Middle frontal gyrus (tissue), 1 donor: ENCODE measurements at regions not wholly inside any gene's neighbourhood (a gene's known extent, or its start where the extent isn't known, plus 50 kb on each side); places are given as distances from the start of the nearest gene placed in this dataset.
"Not testable (repeated sequence)": the region's sequence is repeated elsewhere in the genome, so short reads cannot be mapped to it uniquely, and the experiment has no call there.

Source experiments
- DNase-seq: peaks from one replicate; pipeline ENCODE4 v3.0.0-alpha.2; 2015; ENCODE audit warnings: low spot score; ENCODE audit errors: extremely low spot score

DNA sequence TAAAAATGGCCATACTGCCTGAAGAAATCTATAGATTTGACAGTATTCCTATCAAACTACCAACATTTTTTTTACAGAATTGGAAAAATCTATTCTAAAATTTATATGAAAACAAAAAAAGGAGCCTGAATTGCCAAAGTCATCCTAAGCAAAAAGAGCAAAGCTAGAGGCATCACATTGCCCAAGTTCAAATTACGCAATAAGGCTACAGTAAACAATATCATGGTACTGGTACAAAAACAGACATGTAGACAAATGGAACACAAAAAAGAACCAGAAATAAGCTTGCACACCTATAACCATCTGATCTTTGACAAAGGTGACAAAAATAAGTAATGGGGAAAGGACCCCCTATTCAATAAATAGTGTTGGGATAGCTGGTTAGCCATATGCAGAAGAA lies 50.2 kb upstream of the THSD7B start:
- no peak for DNase-seq

- DNase-seq, result no peak
These were observed 50.8 kb upstream of the THSD7B start for GRCh38 chr2:136714452-136714951.

- DNase-seq, result no peak
These were observed 51.6 kb upstream of the THSD7B start for GRCh38 chr2:136713739-136714138.

DNA sequence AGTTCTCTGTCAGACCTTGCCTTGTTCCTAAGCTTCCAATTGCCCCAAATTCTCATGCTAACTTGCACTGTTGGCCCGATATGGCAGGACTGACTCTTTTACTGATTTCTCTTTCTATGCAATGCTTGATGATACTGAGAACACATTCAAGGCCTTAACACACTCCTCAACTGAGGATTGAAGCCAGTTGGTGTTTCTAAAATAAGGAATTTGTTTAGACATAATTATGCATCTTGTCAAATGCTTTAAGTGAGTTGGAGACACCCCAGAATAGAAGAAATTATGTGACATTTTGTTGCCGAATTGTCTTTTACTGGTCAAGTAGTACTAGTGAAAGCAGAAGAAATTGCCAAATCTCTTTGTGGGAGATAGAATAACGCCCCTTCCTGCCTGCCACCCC lies 60.0 kb upstream of the THSD7B start:
- no peak for DNase-seq

GRCh38 chr2:136703214-136703613 lies 62.1 kb upstream of the THSD7B start:
- DNase-seq, result no peak

DNA sequence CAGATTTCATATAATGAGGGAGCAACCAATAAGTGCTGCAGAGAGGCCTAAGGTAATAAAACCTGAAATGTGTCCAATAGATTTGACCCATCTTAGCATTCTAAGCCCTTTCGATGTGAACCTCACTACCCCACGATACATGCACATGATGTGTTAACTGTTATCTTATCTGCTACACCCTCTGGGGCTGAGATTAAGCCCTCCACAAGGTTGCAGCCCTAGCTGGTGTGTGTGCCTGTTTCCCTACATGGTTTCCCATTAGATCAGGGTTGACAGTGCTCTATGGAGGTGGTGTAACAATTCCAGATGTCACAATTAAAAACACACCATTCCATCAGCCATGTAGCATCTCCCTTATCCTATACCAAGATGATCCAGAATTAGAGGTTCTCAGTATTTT lies 68.9 kb upstream of the THSD7B start:
- no peak for DNase-seq

DNA sequence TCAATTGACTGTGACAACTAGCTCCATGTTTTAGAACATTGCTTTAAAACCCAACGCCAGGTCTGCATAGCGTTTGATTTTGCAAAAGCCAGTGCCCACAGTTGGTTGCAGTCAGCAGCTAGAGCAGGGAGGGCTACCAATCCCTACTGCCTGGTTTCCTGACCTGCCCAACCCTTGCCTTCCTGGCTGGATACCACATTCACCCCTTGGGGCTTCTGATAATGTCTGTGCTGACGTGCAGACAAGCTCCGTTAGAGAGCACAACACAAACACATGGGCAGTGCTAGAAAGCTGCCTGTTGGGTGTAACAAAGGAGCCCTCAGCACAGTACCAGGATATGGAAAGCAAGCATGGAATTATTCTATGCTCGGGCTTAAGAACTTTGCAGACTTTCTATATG lies 71.4 kb upstream of the THSD7B start:
- DNase-seq, result no peak

- not testable (repeated sequence) for DNase-seq
These were observed 85.3 kb upstream of the THSD7B start for GRCh38 chr2:136680079-136680478.

DNA sequence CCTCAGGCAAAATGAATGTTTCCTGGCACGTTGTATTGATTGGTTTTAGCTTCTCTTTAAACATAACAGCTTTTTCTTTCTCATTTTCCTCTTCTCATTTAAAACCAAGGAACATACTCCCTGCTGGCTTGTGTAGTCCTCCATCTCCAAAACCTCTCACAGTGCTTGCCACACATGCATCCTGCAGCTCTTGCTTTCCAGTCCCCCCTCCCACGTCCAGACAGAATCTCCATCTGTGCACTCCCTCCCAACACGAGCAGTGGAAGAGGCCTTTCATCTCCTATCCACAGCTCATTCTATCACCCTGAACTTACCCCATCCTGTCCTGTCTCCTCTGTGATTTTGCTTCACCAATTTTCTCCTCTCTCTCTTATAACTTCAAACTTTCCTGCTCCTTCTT lies 99.6 kb upstream of the THSD7B start:
- peak; percentile 15 for DNase-seq

- no peak for DNase-seq
These were observed 100.5 kb upstream of the THSD7B start for GRCh38 chr2:136664713-136665405.

- no peak for DNase-seq
These were observed 107.1 kb upstream of the THSD7B start for GRCh38 chr2:136658201-136658600.

- DNase-seq, result no peak
These were observed 111.5 kb upstream of the THSD7B start for GRCh38 chr2:136653861-136654260.

GRCh38 chr2:136651456-136652010 lies 113.8 kb upstream of the THSD7B start:
- DNase-seq, result no peak

- no peak for DNase-seq
These were observed 118.3 kb upstream of the THSD7B start for GRCh38 chr2:136647039-136647438.

DNA sequence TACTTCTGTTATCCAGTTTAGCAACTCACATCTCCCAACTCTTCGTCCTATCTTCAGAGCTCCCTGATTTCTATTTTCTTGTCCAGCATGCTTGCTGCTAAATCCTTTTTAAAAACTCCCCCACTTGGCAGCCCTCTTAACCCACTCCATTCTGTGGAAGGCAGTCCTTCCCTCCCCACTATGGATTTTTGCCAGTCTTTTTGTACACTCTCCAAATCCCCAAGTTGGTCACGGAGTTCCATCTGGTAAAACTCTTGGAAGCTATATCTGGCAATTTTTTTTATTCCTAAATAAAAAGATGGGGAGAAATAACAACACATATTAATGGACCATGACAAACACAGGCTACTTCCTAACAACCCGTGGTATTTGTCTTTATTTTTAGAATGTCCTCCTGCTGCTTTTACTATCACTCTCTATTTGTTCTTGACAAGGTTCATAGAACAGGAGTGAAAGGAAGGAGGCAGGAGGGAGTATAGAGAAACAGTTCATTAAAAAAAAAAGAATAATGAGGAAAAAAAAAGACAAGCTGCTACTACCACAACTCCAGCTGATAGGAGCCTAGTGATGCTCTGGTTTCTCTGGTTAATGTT lies 120.0 kb upstream of the THSD7B start:
- no peak for DNase-seq

- no peak for DNase-seq
These were observed 125.7 kb upstream of the THSD7B start for GRCh38 chr2:136639651-136640050.

DNA sequence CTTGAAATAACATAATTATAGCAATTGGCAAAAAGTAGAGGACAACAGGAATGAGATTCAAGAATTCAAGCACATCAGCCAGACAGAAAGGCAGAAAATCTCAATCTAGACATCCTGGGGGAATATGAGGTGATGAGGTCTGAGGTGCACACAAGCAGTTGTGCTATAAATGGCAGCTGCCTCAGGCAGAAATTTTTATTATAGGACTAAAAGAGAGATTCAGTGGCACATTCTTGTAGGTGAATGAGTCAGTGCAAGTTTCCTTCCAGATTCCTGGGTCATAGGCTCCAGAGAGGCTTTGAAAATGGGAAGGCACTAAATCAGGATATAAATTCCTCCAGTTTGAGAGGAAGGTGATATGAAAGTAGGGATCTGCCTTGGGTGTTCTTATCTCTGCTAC lies 127.2 kb upstream of the THSD7B start:
- DNase-seq, result no peak

DNA sequence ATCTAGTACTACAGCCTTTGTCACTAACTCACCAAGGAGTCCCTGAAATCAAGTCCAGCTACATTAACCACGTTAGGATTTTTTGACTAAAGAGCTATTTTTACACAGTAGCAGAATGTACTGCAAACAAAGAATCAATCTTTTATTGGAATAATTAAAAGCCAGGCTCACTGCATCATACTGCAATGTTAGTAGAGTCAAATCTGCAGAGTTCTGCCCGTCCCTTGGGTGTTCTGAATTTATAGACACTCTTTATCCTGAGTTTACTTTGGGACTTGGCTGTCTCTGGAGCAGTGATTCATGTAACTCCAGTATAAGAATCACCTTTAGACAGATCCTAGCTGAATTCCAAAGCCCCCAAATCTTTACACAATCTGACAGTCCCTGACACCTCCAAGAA lies 127.9 kb upstream of the THSD7B start:
- no peak for DNase-seq

DNA sequence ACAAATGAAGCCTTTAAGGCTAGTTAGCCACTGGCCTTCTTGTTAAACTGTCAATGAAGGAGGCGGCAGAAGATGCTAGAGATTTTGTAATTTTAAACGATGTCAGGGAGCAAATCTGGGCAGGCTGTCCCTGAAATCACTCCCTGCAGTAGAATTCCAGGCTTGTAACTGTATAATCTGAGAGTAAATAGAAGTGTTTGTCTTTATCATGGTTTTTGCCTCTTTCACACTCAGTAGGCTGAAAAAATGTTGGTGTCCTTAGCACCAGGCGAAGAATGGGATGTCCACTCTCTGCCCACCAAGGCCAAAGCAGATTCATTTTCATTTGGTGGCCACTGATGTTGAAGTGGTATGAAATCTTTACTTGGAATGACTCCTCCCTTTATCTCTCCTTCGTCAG lies 136.9 kb upstream of the THSD7B start:
- no peak for DNase-seq

- no peak for DNase-seq
These were observed 152.2 kb upstream of the THSD7B start for GRCh38 chr2:136613096-136613495.

- DNase-seq, result no peak
These were observed 153.3 kb upstream of the THSD7B start for GRCh38 chr2:136612079-136612478.

DNA sequence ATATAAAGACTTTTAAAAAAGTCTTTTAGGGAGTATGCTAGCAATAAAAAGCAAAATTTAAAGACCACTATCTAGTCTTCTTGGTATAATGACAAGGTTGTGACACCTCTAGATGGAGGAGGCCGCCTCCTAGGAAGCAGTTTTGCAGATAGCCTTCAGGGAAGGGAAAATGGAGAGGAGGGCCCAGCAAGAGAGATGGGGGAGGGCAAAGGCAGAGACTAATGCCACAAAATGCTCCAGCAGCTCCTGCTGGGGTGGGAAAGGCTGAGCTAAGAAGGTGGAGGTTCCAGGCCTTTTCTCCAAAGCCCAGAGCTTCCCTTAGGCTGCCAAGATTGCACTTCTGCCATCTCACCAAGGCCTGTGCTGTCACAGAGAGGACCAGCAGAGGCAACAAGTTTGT lies 153.9 kb upstream of the THSD7B start:
- no peak for DNase-seq

GRCh38 chr2:136582628-136583205 lies 182.6 kb upstream of the THSD7B start:
- DNase-seq, result no peak
